ENCODE measurements at regions not wholly inside any gene's neighbourhood (a gene's known extent, or its start where the extent isn't known, plus 50 kb on each side); places are given as distances from the start of the nearest gene placed in this dataset.

DNA sequence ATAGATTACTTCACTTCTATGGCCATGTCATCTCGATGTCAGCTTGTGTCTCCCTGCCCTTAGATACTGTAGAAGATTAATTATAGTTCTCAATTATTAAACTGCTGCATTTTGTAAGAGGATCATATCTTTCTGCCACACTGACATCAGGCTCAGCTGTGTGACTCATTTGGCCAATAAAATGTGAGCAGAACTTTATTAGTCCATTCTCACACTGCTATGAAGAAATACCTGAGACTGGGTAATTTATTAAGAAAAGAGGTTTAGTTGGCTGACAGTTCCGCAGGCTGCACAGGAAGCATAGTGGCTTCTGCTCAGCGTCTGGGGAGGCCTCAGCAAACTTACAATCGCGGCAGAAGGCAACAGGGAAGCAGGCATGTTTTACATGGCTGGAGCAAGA, 290.4 kb downstream of the RAD51AP2 start:
- no peaks in the 10 kb centered on the region for H3K79me2 ChIP-seq (ENCODE audit: insufficient read depth, low read length)
- H3K9me2 ChIP-seq (ENCODE audit: insufficient read depth), result no peaks in the 10 kb centered on the region
- DNase-seq (ENCODE audit: low read depth, low spot score) (no peak), ATAC-seq (no peak)
- no peak for TF ChIP-seq SIN3A (IDR thresholded peaks at IDR 0.05; ENCODE audit: low read depth)
- TF ChIP-seq CEBPB (IDR thresholded peaks at IDR 0.05; ENCODE audit: low read depth), result no peak
- TF ChIP-seq, protein P1, sequence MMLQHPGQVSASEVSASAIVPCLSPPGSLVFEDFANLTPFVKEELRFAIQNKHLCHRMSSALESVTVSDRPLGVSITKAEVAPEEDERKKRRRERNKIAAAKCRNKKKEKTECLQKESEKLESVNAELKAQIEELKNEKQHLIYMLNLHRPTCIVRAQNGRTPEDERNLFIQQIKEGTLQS (IDR thresholded peaks at IDR 0.05), result no peak
- no peak for TF ChIP-seq EGR1 (IDR thresholded peaks at IDR 0.05; ENCODE audit: low read depth)
- TF ChIP-seq ZNF274 (IDR thresholded peaks at IDR 0.05; ENCODE audit: low read depth, low read length), result no peak
- TF ChIP-seq, protein P2, sequence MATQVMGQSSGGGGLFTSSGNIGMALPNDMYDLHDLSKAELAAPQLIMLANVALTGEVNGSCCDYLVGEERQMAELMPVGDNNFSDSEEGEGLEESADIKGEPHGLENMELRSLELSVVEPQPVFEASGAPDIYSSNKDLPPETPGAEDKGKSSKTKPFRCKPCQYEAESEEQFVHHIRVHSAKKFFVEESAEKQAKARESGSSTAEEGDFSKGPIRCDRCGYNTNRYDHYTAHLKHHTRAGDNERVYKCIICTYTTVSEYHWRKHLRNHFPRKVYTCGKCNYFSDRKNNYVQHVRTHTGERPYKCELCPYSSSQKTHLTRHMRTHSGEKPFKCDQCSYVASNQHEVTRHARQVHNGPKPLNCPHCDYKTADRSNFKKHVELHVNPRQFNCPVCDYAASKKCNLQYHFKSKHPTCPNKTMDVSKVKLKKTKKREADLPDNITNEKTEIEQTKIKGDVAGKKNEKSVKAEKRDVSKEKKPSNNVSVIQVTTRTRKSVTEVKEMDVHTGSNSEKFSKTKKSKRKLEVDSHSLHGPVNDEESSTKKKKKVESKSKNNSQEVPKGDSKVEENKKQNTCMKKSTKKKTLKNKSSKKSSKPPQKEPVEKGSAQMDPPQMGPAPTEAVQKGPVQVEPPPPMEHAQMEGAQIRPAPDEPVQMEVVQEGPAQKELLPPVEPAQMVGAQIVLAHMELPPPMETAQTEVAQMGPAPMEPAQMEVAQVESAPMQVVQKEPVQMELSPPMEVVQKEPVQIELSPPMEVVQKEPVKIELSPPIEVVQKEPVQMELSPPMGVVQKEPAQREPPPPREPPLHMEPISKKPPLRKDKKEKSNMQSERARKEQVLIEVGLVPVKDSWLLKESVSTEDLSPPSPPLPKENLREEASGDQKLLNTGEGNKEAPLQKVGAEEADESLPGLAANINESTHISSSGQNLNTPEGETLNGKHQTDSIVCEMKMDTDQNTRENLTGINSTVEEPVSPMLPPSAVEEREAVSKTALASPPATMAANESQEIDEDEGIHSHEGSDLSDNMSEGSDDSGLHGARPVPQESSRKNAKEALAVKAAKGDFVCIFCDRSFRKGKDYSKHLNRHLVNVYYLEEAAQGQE (IDR thresholded peaks at IDR 0.05; ENCODE audit: low read depth), result no peak
- TF ChIP-seq, protein P3, sequence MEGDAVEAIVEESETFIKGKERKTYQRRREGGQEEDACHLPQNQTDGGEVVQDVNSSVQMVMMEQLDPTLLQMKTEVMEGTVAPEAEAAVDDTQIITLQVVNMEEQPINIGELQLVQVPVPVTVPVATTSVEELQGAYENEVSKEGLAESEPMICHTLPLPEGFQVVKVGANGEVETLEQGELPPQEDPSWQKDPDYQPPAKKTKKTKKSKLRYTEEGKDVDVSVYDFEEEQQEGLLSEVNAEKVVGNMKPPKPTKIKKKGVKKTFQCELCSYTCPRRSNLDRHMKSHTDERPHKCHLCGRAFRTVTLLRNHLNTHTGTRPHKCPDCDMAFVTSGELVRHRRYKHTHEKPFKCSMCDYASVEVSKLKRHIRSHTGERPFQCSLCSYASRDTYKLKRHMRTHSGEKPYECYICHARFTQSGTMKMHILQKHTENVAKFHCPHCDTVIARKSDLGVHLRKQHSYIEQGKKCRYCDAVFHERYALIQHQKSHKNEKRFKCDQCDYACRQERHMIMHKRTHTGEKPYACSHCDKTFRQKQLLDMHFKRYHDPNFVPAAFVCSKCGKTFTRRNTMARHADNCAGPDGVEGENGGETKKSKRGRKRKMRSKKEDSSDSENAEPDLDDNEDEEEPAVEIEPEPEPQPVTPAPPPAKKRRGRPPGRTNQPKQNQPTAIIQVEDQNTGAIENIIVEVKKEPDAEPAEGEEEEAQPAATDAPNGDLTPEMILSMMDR (IDR thresholded peaks at IDR 0.05 in 2 of 3, conservative IDR thresholded peaks at IDR 0.05 in 1 of 3; ENCODE audit: borderline replicate concordance in 1 of 3, insufficient read depth in 1 of 3, low read depth in 2 of 3, low read length in 2 of 3), result no peak
- no peak for TF ChIP-seq SP1 (IDR thresholded peaks at IDR 0.05; ENCODE audit: low read depth)
- no peak for TF ChIP-seq POLR2A (IDR thresholded peaks at IDR 0.05; ENCODE audit: borderline replicate concordance, extremely low read depth, insufficient read depth, insufficient read length)
- no peak overlapping the region for H3K4me2 ChIP-seq (ENCODE audit: low read length)
- no peak overlapping the region for H2AFZ ChIP-seq (ENCODE audit: low read depth, low read length, poor library complexity, severe bottlenecking)
- intact Hi-C loops (cut with micrococcal nuclease), result no loop called here
- RAD21 ChIA-PET (ENCODE audit: low non-redundant PET in 1 of 2, low total read pairs in 2 of 2, uncharacterized antibody in 2 of 2, unreplicated experiment in 2 of 2), result no interaction called here
- H3K36me3 ChIP-seq (ENCODE audit: control insufficient read depth in 1 of 2, insufficient read depth in 2 of 2, low read length in 2 of 2), result no peaks in the 10 kb centered on the region
- H3K27ac ChIP-seq (ENCODE audit: low read depth, low read length), result no peak overlapping the region
- H3K27me3 ChIP-seq (ENCODE audit: insufficient read depth, low read length), result peaks cover 15% of the 10 kb centered on the region
- BruUV-seq (replicated peaks), result no TSS peak
- H3K9ac ChIP-seq (ENCODE audit: low read length), result no peak overlapping the region
- H3K4me1 ChIP-seq (ENCODE audit: control insufficient read depth in 1 of 2, insufficient read depth in 2 of 2, low read length in 2 of 2), result no peaks in the 10 kb centered on the region
- H3K9me3 ChIP-seq (ENCODE audit: control insufficient read depth in 1 of 2, insufficient read depth in 1 of 2, low read depth in 1 of 2, low read length in 2 of 2), result no peaks in the 10 kb centered on the region
- CTCF ChIA-PET, result no interaction called here
- no peaks in the 10 kb centered on the region for H4K20me1 ChIP-seq (ENCODE audit: insufficient read depth)
- no peak overlapping the region for H3K4me3 ChIP-seq (replicated peaks in 1 of 2; ENCODE audit: low read depth in 1 of 2, low read length in 2 of 2)
- POLR2A ChIA-PET, result no interaction called here

Data from HCT116 (cell line).